ENCODE measurements at regions not wholly inside any gene's neighbourhood (a gene's known extent, or its start where the extent isn't known, plus 50 kb on each side); places are given as distances from the start of the nearest gene placed in this dataset.

GRCh38 chr4:181264893-181265292 is 978.3 kb upstream of the TENM3 start:
- no peak for TF ChIP-seq CTCF (IDR thresholded peaks at IDR 0.05)
- TF ChIP-seq POLR2A (IDR thresholded peaks at IDR 0.05), result no peak

Data from heart left ventricle (tissue), 13 donors.